ENCODE measurements at regions not wholly inside any gene's neighbourhood (a gene's known extent, or its start where the extent isn't known, plus 50 kb on each side); places are given as distances from the start of the nearest gene placed in this dataset.
"Not testable (repeated sequence)": the region's sequence is repeated elsewhere in the genome, so short reads cannot be mapped to it uniquely, and the experiment has no call there.

DNA sequence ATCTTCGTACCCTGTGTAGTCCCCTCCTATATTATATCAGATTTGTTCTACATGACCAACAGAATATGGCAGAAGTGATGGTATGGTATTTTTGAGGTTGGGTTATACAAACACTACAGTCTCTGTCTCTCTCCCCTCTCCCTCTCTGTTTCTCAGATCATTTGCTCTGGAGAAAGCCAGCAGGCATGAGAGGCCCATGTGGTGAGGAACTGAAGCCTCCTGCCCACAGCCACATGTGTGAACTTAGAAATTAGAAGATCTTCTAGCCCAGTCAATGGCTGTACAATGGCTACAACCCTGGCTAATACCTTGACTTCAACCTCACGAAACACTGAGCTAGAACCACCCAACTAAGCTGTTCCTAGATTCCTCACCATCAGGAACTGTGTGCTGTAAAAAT is 250.6 kb downstream of the SMAD2 start:
- DNase-seq (ENCODE audit: low read depth), result no peak

DNA sequence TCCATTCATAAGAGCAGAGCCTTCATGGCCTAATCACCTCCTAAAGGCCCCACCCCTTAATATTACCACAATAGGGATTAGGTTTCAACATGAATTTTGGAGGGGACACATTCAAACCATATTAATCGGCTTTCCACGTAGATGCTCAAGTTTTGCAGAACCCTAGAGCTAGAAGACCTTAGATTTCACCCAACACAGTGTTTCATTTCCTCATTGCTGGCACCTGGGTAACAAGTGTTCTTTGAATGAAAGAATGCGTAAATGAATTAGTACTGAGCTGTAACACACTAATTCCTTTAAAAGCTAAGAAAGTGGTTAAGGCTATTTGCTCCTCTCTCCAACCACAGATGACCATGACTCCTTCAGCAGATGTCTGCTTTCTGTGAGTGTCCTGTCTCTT is 252.5 kb downstream of the SMAD2 start:
- DNase-seq (ENCODE audit: low read depth), result no peak

DNA sequence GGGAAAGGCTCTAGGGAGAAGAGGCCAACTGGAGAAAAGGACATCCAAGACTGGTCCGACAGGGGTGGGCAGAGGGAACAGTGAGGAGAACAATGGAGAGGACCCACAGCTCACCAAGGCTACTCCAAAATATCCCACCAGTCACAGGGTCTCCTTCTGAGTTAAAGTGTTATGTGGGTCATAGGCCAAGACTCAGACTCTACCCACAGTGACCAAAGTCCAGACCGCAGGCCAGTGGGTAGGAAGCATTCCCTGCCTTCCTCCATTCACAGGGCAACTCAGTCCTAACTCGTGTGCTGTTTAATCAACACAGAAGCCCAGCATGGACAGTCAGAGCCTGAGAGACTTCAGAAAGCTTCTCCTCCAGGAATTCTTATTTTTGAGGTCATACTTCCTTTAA is 260.6 kb downstream of the SMAD2 start:
- DNase-seq (ENCODE audit: low read depth), result no peak

DNA sequence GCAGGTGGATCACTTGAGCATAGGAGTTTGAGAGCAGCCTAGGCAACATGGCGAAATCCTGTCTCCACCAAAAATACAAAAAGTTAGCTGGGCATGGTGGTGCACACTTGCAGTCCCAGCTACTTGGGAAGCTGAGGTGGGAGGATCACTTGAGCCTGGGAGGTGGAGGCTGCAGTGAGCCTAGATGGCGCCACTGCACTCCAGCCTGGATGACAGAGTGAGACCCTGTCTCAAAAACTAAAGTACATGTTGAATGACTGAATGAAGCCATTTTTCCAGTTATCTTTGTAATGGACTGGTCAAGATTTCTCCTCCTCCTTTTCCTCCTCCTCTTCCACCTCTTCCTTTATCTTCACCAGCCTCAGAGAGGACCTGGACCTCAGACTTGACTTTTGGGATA is 272.0 kb downstream of the SMAD2 start:
- DNase-seq (ENCODE audit: low read depth), result no peak

DNA sequence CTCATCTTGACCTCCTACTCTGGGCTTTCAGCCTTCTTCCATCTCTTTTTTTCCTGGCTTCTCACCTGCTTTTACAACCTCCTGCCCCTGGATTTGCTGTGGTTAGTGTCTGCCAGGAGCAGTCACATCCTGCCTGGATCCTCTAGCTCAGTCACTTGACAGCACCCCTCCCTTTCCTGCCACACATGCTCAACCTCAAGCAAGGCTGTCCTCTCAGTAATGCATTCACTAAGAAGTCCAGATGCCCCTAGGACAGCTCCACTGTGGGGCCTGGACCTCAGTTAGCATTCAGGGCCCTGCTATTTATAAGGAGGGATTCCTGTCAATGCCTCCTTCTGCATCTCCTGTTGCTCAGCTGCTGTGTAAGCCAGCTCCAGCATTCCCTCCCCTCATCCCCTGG is 275.5 kb downstream of the SMAD2 start:
- no peak for DNase-seq (ENCODE audit: low read depth)

DNA sequence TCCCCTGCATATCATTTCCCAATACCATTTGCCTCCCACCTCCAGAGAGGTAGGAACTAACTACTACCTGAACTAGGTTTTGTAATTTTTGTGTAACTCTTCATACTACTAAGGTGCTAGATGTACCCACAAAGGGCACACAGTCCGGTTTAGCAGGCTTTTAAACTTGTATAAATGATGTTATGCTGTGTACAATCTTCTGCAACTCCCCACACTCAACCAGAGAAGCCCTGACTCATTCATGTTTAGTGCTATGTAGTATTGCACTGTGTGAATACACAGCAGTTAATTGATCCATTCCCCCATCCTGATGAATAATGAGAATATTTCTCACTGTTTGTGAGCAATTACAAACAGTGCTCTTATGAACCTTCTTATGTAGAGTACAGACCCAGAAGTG is 285.6 kb downstream of the SMAD2 start:
- DNase-seq (ENCODE audit: low read depth), result no peak

DNA sequence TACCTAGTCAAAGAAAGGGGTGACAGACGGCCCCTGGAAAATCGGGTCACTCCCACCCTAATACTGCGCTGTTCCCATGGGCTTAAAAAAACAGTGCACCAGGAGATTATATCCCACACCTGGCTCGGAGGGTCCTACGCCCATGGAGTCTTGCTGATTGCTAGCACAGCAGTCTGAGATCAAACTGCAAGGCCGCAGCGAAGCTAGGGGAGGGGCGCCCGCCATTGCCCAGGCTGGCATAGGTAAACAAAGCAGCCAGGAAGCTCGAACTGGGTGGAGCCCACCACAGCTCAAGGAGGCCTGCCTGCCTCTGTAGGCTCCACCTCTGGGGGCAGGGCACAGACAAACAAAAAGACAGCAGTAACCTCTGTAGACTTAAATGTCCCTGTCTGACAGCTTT is 292.9 kb downstream of the SMAD2 start:
- DNase-seq (ENCODE audit: low read depth), result not testable (repeated sequence)

DNA sequence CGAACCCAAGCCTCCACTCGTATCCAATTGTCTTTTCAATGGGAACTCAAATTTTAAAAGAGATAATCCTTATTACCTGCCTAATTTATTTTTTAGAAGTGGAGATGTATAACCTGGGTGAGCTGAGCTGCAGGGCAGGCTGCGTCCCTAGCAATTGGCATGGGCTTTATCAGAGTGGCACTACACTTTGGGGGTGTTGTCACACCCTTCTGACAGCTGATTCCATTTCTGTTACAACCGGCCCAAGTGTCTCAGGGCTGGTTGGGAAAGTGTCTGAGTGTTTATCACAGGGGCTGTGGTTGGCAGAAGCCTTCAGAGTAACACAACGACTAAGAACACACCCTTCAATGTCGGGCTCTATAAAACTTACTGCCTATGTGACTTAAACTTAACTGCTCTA is 295.0 kb downstream of the SMAD2 start:
- no peak for DNase-seq (ENCODE audit: low read depth)

DNA sequence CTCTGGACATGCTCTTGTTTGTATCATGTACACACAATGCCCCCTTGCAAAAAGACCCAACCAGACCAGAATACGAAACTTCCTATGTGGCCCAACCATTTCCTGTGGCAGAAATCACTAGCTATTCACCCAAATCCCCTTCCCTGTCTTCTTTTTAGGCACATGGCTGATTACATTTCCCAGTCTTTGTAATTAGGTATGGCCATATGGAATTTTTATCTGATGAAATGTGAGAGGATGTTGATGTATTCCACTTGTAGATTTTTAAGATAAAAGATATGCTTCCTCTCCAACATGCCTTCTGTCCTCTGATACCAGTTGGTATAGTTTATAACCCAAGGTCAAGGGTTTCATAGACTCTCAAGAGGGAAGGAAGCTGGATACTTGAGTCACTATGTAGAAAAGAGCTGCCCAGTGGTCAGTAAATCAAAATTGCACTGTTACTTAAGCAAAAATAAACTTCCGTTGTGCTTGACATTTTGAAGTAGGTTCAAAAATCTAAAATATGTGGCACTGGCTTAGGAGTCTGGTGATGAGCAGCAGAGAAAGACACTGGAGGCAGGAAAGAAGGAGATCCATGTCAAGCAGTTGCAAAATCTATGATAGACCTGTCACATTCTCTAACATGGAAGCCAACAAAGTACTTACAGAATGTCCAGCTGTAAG is 297.4 kb downstream of the SMAD2 start:
- no peak for DNase-seq (ENCODE audit: low read depth)

DNA sequence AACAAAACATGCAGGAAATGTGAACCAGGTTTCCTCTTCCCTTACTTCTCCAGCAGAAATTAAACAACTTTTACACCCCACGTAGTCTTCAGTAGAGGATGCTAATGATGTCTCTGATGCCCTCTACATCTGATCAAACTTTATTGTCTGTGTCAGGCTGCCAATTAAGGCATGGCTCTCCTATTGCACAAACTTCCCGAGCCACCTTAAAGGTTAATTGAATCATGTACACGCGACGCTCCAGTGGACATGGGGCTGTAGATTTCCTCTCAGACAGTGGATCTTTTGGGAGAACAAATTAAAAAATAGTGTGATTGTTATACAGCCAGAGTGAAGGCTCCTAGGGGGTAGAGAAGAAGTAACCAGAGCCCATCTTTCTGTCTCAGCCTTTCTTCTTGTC is 301.6 kb downstream of the SMAD2 start:
- DNase-seq (ENCODE audit: low read depth), result no peak

DNA sequence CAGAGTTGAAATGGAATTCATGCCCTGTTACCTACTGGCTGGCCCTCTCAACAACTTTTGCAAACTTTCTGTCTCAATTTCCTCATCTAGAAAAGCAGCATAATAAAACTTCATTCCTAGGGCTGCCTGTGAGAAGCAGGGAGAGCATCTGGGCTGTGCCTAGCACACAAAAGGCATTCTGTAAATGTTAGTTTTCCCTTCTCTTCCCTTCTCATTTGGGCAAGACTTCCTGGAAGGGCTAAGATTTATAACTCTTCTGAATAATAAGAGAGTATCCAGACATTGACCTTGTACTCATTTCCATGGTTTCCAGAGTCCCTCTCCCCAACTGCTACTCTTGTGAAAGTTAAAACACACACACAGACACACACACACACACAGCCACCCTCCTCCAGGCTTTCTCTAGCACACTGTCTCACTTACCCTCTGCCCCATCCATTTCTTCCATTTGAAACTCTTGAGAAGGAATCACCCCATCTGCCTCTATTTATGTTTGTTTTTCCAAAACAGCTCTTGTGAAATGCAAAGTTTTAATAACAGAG is 302.1 kb downstream of the SMAD2 start:
- DNase-seq (ENCODE audit: low read depth), result no peak

DNA sequence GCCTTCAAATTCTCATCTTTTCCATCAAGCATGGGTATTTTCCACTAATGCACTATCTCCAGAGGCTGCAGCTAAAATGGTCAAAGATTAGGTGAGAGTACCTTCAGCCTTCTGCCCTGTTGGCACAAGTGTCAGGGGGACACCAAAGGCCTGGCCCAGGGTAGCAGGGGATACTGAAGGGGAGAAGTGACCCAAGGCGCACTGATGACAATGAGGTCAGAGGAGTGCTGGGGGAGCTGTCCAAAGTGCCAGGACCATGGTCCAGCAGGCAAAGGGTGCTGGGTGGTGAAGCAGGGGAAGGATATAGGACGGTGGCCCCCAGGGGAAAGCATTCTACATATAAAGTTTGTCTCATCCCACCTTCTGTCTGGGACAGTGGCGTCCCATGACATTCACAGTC is 303.4 kb downstream of the SMAD2 start:
- no peak for DNase-seq (ENCODE audit: low read depth)

DNA sequence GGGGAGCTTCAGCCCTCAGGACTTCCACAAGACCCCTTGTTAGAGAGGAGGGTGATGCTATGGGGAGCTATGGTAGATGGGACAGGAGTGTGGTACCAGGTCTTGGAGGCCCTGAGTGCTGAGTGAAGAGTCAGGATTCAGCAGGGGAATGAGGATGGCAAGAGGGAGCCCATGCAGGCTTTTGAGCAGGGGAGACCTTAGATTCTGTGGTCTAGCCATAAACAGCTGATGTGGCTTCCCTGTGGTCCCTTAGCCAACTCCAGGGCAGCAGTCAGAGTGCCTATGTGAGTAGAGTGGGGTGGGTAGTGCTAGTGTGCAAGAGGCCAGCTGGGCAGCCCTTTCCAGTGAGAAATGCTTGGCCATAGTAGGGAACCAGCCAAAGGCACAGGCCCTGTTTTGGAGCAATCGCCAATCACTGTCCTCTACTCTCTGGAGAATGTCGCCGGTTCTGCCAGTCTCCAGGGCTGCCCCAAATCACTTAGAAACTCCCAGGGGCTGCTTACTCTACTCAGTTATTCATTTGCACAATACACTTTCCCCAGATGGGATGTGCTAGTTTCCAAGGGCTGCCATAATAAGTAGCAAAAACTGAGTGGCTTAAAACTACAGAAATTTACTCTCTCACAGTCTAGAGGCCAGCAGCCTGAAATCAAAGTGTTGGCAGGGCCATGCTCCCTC is 310.5 kb downstream of the SMAD2 start:
- DNase-seq (ENCODE audit: low read depth), result no peak

DNA sequence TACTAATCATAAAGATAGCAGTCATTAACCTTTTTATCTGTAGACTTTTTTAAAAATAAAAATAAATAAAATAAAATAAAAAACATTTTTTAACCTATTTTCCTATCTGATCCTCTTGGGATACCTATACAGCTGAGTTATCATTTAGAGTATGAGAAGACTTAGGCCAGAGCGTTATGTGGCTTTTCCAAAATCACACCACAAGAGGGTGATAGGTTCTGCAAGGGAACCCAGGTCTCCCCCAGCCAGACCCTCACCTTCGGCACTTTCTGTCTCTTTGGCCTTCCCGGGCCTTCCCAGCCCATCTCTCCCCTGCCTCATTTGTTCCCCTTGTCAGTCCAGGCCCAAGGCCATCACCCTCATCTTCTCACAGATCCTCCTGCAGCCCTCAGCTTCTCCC is 311.7 kb downstream of the SMAD2 start:
- DNase-seq (ENCODE audit: low read depth), result no peak

DNA sequence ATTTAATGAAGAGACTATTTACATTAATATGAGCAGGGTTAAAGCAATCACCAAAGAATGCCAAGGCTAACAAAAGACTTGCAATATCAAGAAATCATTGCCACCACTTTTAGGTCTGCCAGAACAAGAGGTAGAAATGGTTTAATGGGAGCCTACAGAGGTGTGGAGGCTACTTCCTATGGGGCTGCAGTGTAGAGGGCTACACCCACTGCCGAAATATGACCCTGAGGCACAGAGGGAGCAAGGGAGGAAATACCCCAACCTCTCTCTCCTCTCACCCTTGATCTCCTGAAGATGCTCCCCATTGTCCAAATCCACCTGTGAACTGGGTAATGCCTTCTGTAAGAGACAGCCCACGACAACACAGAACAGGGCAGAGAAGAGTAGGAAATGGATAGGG is 315.4 kb downstream of the SMAD2 start:
- DNase-seq (ENCODE audit: low read depth), result no peak

DNA sequence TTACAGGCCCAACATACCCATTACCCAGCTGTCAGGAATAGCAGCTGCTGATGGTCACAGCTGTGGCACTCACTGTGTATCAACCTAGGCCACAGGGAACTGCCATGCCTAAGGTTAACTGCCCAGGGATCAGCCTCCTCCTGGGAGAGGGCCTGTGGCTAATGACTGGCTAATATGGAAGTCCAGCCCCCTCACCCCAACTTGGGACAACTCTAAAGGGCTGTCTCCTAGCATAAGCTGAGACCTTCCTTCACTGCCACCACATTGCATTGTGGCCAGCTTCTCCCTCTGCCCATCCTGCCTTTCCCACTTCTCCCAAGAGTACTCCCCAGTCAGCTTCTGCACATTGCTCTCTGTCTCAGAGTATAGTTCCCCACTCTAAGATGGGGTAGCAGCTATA is 316.5 kb downstream of the SMAD2 start:
- no peak for DNase-seq (ENCODE audit: low read depth)

DNA sequence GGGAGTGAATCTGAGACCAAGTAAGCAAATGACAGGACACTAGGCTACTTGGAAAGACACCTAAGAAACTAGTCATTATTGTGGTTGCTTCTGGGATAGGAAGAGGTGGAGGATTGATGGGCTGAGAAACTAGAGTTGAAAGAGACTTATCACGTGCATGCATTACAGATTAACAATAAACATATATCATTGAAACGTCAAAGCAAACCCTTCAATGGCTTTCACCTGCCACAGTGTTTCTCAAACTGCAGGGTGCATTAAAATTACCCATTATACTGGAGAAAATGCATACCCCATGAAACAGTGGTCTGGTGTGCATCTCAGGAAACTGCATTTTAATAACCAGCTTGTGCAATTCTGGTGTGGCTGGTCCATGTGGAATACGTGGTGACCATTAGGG is 318.8 kb downstream of the SMAD2 start:
- no peak for DNase-seq (ENCODE audit: low read depth)

DNA sequence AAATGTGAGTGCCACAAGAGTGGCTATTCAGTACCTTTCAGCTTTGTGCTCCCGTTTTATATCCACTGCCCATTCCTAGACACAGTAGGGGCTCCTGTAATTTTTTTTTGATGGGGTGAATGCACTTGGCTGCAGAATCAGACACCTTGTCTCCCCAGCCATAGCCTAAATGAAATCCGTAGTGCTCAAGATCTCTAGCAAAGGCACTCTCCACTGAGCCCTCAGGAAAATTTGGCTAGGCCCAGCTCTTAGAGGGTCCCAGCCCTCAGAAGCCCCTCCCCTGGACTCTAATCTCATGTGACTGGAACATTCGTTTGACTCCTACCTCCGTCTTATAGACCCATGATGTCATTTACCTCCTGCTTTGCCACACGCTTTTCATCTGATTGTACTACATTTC is 323.9 kb downstream of the SMAD2 start:
- DNase-seq (ENCODE audit: low read depth), result no peak

DNA sequence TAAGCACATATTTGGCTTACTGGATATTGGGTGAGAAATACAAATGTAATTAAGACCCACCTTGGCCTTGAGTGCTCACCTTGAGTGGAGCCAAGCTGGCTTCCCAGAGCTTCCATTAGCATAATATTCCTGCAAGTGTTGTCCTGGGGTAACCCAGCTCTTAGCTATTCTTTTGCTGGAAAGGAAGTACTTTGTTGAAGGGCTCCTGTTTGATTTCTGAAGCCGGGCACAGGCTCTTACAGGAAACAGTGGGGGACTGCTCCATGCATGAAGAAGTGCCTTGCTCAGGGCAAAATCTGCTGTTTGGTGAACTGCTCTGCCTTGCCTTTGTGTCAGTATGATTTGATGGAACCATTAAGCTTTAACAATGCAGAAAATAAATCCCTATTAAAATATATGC is 325.4 kb downstream of the SMAD2 start:
- no peak for DNase-seq (ENCODE audit: low read depth)

DNA sequence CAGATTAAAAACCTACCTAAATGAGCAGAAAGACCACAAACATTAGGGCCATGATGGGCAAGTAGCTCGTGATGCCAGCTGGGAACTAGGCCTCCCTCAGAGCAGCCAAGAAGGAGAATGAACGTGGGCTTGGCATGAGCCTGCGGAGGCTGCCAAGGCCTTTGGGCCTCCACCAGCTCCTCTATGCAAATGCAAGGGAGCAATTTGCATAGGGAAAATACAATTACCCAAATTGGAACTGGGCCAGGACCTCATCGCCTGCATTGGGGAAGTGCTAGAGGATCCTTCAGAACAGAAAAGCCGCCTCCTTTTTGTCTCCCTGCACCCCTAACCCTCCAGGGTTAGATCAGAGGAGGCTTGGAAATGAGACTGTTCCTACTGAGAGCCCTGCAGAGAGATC is 326.4 kb downstream of the SMAD2 start:
- no peak for DNase-seq (ENCODE audit: low read depth)

DNA sequence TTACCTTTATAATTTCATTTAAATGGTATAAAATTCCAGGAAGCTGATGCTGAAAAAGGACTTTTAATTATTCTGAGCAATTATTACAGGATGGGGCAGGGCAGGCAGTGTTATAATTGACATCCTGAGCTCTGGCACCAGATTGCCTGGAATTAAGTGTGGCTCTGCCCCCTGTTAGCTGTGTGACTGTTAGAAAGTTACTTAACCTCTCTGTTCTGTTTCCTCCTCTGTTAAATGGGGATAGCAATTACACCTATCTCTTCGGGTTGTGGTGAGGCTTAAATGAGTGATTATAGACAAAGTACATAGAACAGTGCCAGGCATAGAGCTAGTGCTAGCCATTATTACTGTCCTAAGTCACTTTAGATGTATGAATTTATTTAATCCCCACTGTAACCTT is 327.3 kb downstream of the SMAD2 start:
- DNase-seq (ENCODE audit: low read depth), result no peak

DNA sequence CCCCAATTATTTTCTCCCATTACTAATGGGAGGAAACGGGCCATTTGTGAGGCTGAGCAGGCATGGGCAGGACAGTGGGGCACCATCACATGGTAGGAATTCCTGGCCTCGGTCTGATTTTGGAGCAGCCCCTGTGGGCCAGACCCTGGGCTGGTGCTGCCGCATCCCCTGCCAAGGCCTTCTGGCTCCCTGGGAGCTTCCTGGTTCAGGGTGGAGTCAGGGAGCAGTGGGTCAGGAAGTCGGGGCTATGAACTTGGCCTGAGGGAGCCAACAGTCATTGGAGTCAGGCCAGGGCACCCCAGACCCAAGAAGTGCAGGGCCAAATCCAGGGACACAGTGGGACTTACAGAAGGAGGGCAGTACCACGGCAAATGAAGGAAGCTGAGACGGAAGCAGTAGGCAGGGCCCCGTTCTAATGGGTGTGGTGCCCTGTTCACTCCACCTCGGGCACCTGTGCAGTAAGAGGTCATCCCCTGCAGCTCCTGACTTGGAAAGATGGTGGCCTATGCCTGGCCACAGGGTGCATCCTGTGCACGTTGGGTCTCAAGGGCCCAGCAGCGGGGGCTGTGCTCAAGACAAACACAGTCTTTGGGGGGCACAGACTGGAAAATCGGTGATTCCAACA is 328.1 kb downstream of the SMAD2 start:
- no peak for DNase-seq (ENCODE audit: low read depth)

DNA sequence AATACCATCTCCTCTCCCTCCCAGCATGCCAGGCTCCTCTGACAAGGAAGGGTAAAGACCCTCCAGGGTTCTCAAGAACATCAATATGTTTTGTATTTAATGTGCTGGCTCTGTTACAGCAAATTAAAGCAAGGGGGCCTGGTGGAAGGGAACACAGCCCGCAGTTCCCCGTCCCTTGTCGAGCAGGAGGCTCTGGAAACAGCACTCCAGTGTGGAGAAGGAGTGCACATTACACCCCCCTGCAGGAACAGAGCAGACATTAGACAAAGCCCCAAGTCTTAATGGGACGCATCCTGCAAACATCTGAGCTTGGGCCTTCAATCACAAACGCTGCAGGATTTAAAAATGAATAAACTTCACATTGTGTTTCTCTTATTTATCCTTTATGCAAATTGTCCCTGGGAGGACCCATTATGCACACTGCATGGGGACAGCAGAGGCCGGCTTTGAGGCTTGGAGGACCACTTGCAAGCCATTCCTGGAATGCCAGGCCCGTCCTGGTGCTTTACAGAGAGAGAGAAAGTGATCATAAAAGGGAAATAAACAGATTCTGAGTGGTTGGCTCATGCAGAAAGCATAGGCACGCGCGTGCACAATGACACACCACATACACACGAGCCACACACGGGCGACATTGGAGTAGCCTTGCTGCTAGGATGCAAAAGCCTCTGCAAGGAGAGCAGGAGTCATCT is 328.7 kb downstream of the SMAD2 start:
- DNase-seq (ENCODE audit: low read depth), result no peak
